ENCODE measurements at regions not wholly inside any gene's neighbourhood (a gene's known extent, or its start where the extent isn't known, plus 50 kb on each side); places are given as distances from the start of the nearest gene placed in this dataset.
A peak's percentile ranks its signal among the peaks of the same experiment; 100 is the strongest.

DNA sequence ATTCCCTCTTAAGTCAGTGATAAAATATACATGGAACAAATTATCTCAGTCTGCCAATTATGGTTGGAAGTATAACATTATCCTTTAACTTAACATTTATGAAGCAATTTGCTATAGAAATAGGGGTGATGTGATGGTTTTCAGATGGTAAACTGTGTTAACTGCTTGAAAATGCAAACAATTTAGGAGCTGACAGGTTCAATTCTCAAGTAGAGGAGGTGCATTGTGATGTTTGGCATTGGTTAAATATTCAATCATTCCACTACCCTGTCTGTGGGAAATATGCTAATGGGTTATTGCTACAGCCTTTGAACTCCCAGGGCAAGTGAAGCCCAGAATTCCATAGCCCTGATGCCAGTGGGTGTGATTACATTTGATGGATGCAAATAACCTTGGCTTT is 243.4 kb upstream of the GK2 start:
- no peaks in the 10 kb centered on the region for H3K27me3 Mint-ChIP-seq (ENCODE audit: low read depth, unreplicated experiment)
- no peaks in the 10 kb centered on the region for H3K9me3 Mint-ChIP-seq (ENCODE audit: unreplicated experiment)
- FAIRE-seq (no peak), DNase-seq (ENCODE audit: low read depth) (peak; percentile 71)
- TF ChIP-seq CTCF (IDR thresholded peaks at IDR 0.05; ENCODE audit: insufficient read depth, low read depth, low read length) = no peak
- no peak for TF ChIP-seq EZH2 (IDR thresholded peaks at IDR 0.05; ENCODE audit: insufficient read depth, low read length)
- H3K27ac Mint-ChIP-seq (ENCODE audit: unreplicated experiment) = peak overlapping the region; percentile 73
- Histone ChIP-seq H3K4me3 (ENCODE audit: insufficient read depth, low read depth, low read length) (no peak overlapping the region), H3K36me3 (ENCODE audit: insufficient read depth, low read length) (no peaks in the 10 kb centered on the region), H2AFZ (ENCODE audit: low read depth, low read length) (no peak overlapping the region), H3K4me1 (ENCODE audit: insufficient read depth, low read length) (peaks cover 24% of the 10 kb centered on the region), H3K79me2 (ENCODE audit: insufficient read depth, low read length) (no peaks in the 10 kb centered on the region), H4K20me1 (ENCODE audit: insufficient read depth, low read length) (no peaks in the 10 kb centered on the region), H3K9me3 (ENCODE audit: insufficient read depth, low read depth, low read length) (no peaks in the 10 kb centered on the region), H3K4me2 (ENCODE audit: low read length) (peak overlapping the region; percentile 33), H3K27me3 (ENCODE audit: insufficient read depth, low read length) (no peaks in the 10 kb centered on the region), H3K27ac (ENCODE audit: low read depth, low read length) (peak overlapping the region; percentile 72), H3K9ac (ENCODE audit: low read length) (peak overlapping the region; percentile 48)
- peaks cover 16% of the 10 kb centered on the region for H3K4me1 Mint-ChIP-seq (ENCODE audit: low read depth, unreplicated experiment)
- no peaks in the 10 kb centered on the region for H3K36me3 Mint-ChIP-seq (ENCODE audit: low read depth, unreplicated experiment)
- H3K4me3 Mint-ChIP-seq (ENCODE audit: unreplicated experiment) = no peak overlapping the region

- DNase-seq (ENCODE audit: low read depth) (peak; percentile 84), FAIRE-seq (no peak)
- Mint-ChIP-seq H3K9me3 (ENCODE audit: unreplicated experiment) (no peaks in the 10 kb centered on the region), H3K27me3 (ENCODE audit: low read depth, unreplicated experiment) (no peaks in the 10 kb centered on the region), H3K27ac (ENCODE audit: unreplicated experiment) (peak overlapping the region; percentile 82), H3K4me3 (ENCODE audit: unreplicated experiment) (no peak overlapping the region), H3K4me1 (ENCODE audit: low read depth, unreplicated experiment) (peaks cover 16% of the 10 kb centered on the region), H3K36me3 (ENCODE audit: low read depth, unreplicated experiment) (no peaks in the 10 kb centered on the region)
- no peaks in the 10 kb centered on the region for H3K36me3 ChIP-seq (ENCODE audit: insufficient read depth, low read length)
- H2AFZ ChIP-seq (ENCODE audit: low read depth, low read length) = no peak overlapping the region
- H3K9me3 ChIP-seq (ENCODE audit: insufficient read depth, low read depth, low read length) = no peaks in the 10 kb centered on the region
- peak overlapping the region; percentile 72 for H3K27ac ChIP-seq (ENCODE audit: low read depth, low read length)
- no peaks in the 10 kb centered on the region for H3K79me2 ChIP-seq (ENCODE audit: insufficient read depth, low read length)
- TF ChIP-seq EZH2 (IDR thresholded peaks at IDR 0.05; ENCODE audit: insufficient read depth, low read length) (no peak), CTCF (IDR thresholded peaks at IDR 0.05; ENCODE audit: insufficient read depth, low read depth, low read length) (no peak)
- peak overlapping the region; percentile 33 for H3K4me2 ChIP-seq (ENCODE audit: low read length)
- H4K20me1 ChIP-seq (ENCODE audit: insufficient read depth, low read length) = no peaks in the 10 kb centered on the region
- H3K9ac ChIP-seq (ENCODE audit: low read length) = peak overlapping the region; percentile 48
- H3K27me3 ChIP-seq (ENCODE audit: insufficient read depth, low read length) = no peaks in the 10 kb centered on the region
- peaks cover 24% of the 10 kb centered on the region for H3K4me1 ChIP-seq (ENCODE audit: insufficient read depth, low read length)
- H3K4me3 ChIP-seq (ENCODE audit: insufficient read depth, low read depth, low read length) = no peak overlapping the region
Measured at GRCh38 chr4:79650794-79651431, 242.9 kb upstream of the GK2 start.

DNA sequence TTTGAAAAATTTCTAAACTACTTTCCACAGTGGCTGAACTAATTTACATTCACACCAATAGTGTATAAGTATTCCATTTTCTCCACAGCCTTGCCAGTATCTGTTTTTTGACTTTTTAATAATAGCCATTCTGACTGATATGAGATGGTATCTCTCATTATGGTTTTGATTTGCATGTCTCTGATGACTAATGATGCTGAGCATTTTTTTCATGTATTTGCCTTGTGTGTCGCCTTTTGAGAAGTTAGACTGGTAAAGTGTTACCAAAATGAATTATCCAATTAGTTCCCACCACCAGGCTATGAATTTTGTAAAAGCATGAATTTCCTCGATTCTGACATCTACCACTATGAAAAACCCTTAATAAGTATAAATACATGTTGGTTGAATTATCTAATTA is 242.2 kb upstream of the GK2 start:
- no peaks in the 10 kb centered on the region for H3K36me3 Mint-ChIP-seq (ENCODE audit: low read depth, unreplicated experiment)
- Histone ChIP-seq H3K4me1 (ENCODE audit: insufficient read depth, low read length) (peaks cover 24% of the 10 kb centered on the region), H3K4me2 (ENCODE audit: low read length) (peak overlapping the region; percentile 33), H3K27me3 (ENCODE audit: insufficient read depth, low read length) (no peaks in the 10 kb centered on the region), H3K79me2 (ENCODE audit: insufficient read depth, low read length) (no peaks in the 10 kb centered on the region), H3K9me3 (ENCODE audit: insufficient read depth, low read depth, low read length) (no peaks in the 10 kb centered on the region), H3K36me3 (ENCODE audit: insufficient read depth, low read length) (no peaks in the 10 kb centered on the region), H4K20me1 (ENCODE audit: insufficient read depth, low read length) (no peaks in the 10 kb centered on the region), H2AFZ (ENCODE audit: low read depth, low read length) (no peak overlapping the region), H3K9ac (ENCODE audit: low read length) (peak overlapping the region; percentile 48), H3K27ac (ENCODE audit: low read depth, low read length) (peak overlapping the region; percentile 72), H3K4me3 (ENCODE audit: insufficient read depth, low read depth, low read length) (no peak overlapping the region)
- no peaks in the 10 kb centered on the region for H3K9me3 Mint-ChIP-seq (ENCODE audit: unreplicated experiment)
- peaks cover 16% of the 10 kb centered on the region for H3K4me1 Mint-ChIP-seq (ENCODE audit: low read depth, unreplicated experiment)
- peak overlapping the region; percentile 82 for H3K27ac Mint-ChIP-seq (ENCODE audit: unreplicated experiment)
- no peak overlapping the region for H3K4me3 Mint-ChIP-seq (ENCODE audit: unreplicated experiment)
- TF ChIP-seq CTCF (IDR thresholded peaks at IDR 0.05; ENCODE audit: insufficient read depth, low read depth, low read length) (no peak), EZH2 (IDR thresholded peaks at IDR 0.05; ENCODE audit: insufficient read depth, low read length) (no peak)
- H3K27me3 Mint-ChIP-seq (ENCODE audit: low read depth, unreplicated experiment) = no peaks in the 10 kb centered on the region
- FAIRE-seq (no peak), DNase-seq (ENCODE audit: low read depth) (peak; percentile 12)

Data from astrocyte (in vitro differentiated cells and primary cell).